Tibial nerve (tissue), 4 donors: ENCODE measurements at regions not wholly inside any gene's neighbourhood (a gene's known extent, or its start where the extent isn't known, plus 50 kb on each side); places are given as distances from the start of the nearest gene placed in this dataset.
A peak's percentile ranks its signal among the peaks of the same experiment; 100 is the strongest.

Source experiments
- DNase-seq, 2 donors: peaks; one replicate each; pipeline ENCODE4 v3.0.0-alpha.2; 2019; ENCODE audit warnings: low spot score in 2 of 2
- H3K27ac ChIP-seq, 4 donors: fragments of 200-600 bp; sonication (generic) in 3 of 4; one replicate each; pipeline ENCODE4 v1.5.1; 2017 to 2019; ENCODE audit warnings: mild to moderate bottlenecking in 1 of 4
- H3K27me3 ChIP-seq, 2 donors: fragments of 200-600 bp; sonication (generic) in 1 of 2; one replicate each; pipeline versions ENCODE4 v1.5.1 to v1.6.0; 2017 to 2019
- H3K36me3 ChIP-seq, 3 donors: fragments of 200-600 bp; sonication (generic); one replicate each; pipeline ENCODE4 v1.5.1; 2018 to 2019
- H3K4me1 ChIP-seq, 4 donors: fragments of 200-600 bp; sonication (generic) in 3 of 4; one replicate each; pipeline ENCODE4 v1.5.1; 2017 to 2019
- H3K4me3 ChIP-seq, 4 donors: fragments of 200-600 bp; sonication (generic) in 3 of 4; one replicate each; pipeline ENCODE4 v1.5.1; 2017 to 2019; ENCODE audit warnings: mild to moderate bottlenecking in 1 of 4, moderate library complexity in 1 of 4
- H3K9me3 ChIP-seq, 4 donors: fragments of 200-600 bp; sonication (generic) in 3 of 4; one replicate each; pipeline ENCODE4 v1.5.1; 2017 to 2019
- EP300 ChIP-seq, 2 donors: sonication (generic); formaldehyde crosslinking; IDR thresholded peaks; one replicate each; pipeline ENCODE4 v1.6.1; 2017; ENCODE audit warnings: antibody characterized with exemption in 2 of 2, mild to moderate bottlenecking in 1 of 2
- POLR2A ChIP-seq, 2 donors: fragments of 450-650 bp; IDR thresholded peaks; one replicate each; pipeline ENCODE4 v1.6.1; 2017; ENCODE audit warnings: antibody characterized with exemption in 2 of 2, mild to moderate bottlenecking in 2 of 2, moderate library complexity in 2 of 2
- WGBS, 2 donors: methylation state at CpG; one replicate each; pipeline ENCODE4 v1.1.5; 2018; 5-methylcytosine and 5-hydroxymethylcytosine counted together
- TF ChIP-seq, protein P1 (sequence below), 5 experiments: fragments of 200-600 bp in 3 of 5; fragments of 450-650 bp in 2 of 5; sonication (generic) in 3 of 5; IDR thresholded peaks; one replicate each; pipeline ENCODE4 v1.5.1; 2016 to 2019; ENCODE audit warnings: antibody characterized with exemption in 5 of 5, mild to moderate bottlenecking in 3 of 5, moderate library complexity in 2 of 5

DNA sequence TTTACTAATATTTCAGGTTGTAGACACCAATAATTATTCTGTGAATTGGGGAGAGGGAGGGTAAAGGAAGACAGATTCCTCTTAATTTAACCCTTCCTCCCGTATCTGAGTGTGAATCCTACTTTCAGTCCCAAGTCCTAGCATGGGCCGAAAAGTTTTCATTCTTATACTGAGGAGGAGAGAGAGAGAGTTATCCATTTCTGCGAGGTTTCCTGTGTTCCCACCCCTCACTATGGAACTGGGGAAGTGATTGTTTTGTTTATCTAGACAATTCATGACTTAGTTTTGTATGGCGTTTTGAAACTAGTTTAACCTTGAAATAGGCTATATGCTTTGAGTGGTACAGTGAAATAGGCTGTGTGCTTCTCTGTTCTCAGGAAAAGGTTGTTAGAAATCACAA is 134.0 kb upstream of the DPYD start:
- Histone ChIP-seq H3K36me3 (no peaks in the 10 kb centered on the region), H3K9me3 (no peaks in the 10 kb centered on the region), H3K4me3 (no peak overlapping the region), H3K4me1 (peaks cover 0 to 23% (median 7%) of the 10 kb centered on the region in 4 donors), H3K27ac (peak overlapping the region in 1 of 4 donors; percentile 32), H3K27me3 (peaks cover 0 to 20% of the 10 kb centered on the region in 2 donors)
- DNase-seq, result no peak
- WGBS, 2 donors, result 67 to 71% methylated on average over 4 of the region's 4 CpGs
- TF ChIP-seq, protein P1, sequence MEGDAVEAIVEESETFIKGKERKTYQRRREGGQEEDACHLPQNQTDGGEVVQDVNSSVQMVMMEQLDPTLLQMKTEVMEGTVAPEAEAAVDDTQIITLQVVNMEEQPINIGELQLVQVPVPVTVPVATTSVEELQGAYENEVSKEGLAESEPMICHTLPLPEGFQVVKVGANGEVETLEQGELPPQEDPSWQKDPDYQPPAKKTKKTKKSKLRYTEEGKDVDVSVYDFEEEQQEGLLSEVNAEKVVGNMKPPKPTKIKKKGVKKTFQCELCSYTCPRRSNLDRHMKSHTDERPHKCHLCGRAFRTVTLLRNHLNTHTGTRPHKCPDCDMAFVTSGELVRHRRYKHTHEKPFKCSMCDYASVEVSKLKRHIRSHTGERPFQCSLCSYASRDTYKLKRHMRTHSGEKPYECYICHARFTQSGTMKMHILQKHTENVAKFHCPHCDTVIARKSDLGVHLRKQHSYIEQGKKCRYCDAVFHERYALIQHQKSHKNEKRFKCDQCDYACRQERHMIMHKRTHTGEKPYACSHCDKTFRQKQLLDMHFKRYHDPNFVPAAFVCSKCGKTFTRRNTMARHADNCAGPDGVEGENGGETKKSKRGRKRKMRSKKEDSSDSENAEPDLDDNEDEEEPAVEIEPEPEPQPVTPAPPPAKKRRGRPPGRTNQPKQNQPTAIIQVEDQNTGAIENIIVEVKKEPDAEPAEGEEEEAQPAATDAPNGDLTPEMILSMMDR (IDR thresholded peaks at IDR 0.05), result no peak
- TF ChIP-seq POLR2A (IDR thresholded peaks at IDR 0.05) (no peak), EP300 (IDR thresholded peaks at IDR 0.05) (no peak)

DNA sequence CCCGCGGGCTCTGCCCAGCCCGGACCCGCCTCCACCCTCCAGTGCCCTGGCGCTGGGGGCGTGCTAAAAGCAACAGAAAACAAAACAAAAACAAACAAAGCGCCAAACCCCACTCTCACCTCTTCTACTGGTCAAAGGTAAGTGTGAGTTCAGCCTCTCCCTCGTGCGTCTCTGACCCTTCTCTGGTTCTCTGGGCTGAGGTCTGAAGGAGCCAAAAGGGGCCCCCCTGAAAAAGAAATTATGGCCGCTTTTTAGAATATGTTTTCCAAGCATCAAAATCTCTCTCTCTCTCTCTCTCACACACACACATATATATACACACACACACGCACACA is 133.5 kb upstream of the DPYD start:
- Histone ChIP-seq H3K9me3 (no peaks in the 10 kb centered on the region), H3K4me3 (peak overlapping the region; percentile 33 to 60 (median 47)), H3K27ac (peak overlapping the region in 3 of 4 donors; percentile 32 to 70 (median 41)), H3K27me3 (peaks cover 0 to 24% of the 10 kb centered on the region in 2 donors), H3K36me3 (no peaks in the 10 kb centered on the region), H3K4me1 (peaks cover 0 to 28% (median 7%) of the 10 kb centered on the region in 4 donors)
- no peak for TF ChIP-seq POLR2A (IDR thresholded peaks at IDR 0.05)
- TF ChIP-seq, protein P1 (IDR thresholded peaks at IDR 0.05), result peak in 1 of 5 experiments; percentile 1
- TF ChIP-seq EP300 (IDR thresholded peaks at IDR 0.05), result no peak
- WGBS, 2 donors, result 16 to 17% methylated on average over 11 of the region's 11 CpGs
- no peak for DNase-seq

DNA sequence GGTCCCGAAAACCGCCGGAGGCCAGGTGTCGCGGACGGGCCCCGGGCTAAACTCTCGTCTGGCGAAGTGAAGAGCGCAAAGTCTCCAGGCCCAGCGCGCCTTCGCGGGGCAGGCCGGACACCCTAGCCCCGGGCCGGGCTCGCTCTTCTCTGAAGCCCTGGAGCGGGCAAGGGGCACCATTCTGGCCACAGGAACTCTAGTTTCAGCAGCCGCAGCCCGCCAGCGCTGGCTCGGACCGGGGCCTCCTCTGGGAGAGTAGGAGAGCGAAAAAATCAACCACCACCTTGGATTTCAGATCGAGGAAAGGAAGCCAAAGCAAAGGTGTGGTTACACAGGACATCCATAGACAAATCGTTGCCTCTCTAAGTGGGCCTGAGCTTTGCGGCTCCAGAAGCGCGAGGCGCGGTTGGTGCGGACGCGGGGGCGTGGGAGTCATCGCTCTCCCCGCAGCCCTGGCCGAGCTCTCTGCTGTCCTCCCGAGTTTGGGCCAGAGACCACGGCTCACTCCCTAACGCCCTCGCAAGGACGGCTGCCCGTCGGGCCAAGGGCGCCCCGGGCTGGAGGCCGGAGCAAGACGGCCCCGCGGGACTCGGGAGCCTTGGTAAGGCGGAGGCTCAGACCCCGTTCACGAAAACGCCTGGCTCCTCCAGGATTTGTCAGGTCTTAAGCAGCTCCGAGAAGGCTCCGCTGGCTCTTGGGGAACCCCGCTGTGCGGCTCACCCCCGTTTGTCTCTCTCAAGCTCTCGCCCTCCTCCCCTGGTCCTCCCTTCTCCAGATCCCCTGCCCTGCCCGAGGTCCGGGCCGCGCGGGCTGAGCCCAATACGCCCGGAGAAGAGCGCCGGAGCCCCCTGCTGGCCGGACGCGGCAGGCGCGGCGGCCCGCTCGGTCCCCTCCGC is 132.9 kb upstream of the DPYD start:
- peaks cover 0 to 32% (median 8%) of the 10 kb centered on the region in 4 donors for H3K4me1 ChIP-seq
- peaks cover 0 to 30% of the 10 kb centered on the region in 2 donors for H3K27me3 ChIP-seq
- TF ChIP-seq EP300 (IDR thresholded peaks at IDR 0.05) (peak in 1 of 2 donors; percentile 11), POLR2A (IDR thresholded peaks at IDR 0.05) (no peak)
- TF ChIP-seq, protein P1 (IDR thresholded peaks at IDR 0.05), result peak; percentile 88 to 94 (median 90)
- H3K4me3 ChIP-seq, result peak overlapping the region; percentile 33 to 60 (median 47)
- H3K9me3 ChIP-seq, result no peaks in the 10 kb centered on the region
- WGBS, 2 donors, result 2 to 3% methylated on average over 61 to 73 of the region's 81 CpGs
- H3K36me3 ChIP-seq, result no peaks in the 10 kb centered on the region
- H3K27ac ChIP-seq, result peak overlapping the region in 3 of 4 donors; percentile 41 to 76 (median 70)
- DNase-seq, result peak in 1 of 2 donors; percentile 25

DNA sequence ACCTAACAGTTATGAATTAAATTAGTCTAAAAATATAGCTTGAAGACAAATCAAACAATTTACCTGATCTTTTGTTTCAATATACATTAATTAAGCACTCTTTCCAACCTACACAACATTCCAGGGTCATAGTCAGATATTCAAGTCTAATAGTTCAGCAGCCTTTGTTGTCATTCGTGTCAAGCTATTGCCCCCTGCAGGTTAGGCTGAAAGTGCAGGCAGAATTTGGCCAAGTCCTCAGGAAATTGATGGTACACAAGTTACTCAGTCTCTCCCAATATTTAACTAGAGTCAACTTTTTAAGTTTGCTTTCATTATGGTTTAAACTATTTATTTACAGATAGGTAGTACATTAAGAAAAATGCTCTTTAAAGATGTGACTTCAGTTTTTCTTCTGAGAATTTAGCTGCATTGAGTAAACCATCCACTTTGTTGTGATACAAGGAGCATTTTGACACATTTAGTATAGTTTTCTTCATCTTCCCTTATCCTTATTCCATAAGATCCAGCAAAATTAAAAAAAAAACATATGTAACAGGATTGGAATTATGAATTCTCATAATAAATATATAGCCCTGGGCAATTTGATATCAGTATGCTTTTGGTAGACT is 130.3 kb upstream of the DPYD start:
- Histone ChIP-seq H3K9me3 (no peaks in the 10 kb centered on the region), H3K36me3 (no peaks in the 10 kb centered on the region), H3K27me3 (peaks cover 0 to 53% of the 10 kb centered on the region in 2 donors), H3K4me1 (peaks cover 0 to 40% (median 10%) of the 10 kb centered on the region in 4 donors), H3K27ac (no peak overlapping the region), H3K4me3 (no peak overlapping the region)
- WGBS, 2 donors, result 0% methylated on average over 1 of the region's 1 CpG
- TF ChIP-seq, protein P1 (IDR thresholded peaks at IDR 0.05), result peak; percentile 66 to 81 (median 74)
- no peak for TF ChIP-seq EP300 (IDR thresholded peaks at IDR 0.05)
- TF ChIP-seq POLR2A (IDR thresholded peaks at IDR 0.05), result no peak
- DNase-seq, result peak; percentile 64 to 87
